ENCODE measurements at regions not wholly inside any gene's neighbourhood (a gene's known extent, or its start where the extent isn't known, plus 50 kb on each side); places are given as distances from the start of the nearest gene placed in this dataset.
A peak's percentile ranks its signal among the peaks of the same experiment; 100 is the strongest.

GRCh38 chr2:230640540-230641011 is 72.1 kb upstream of the CAB39 start:
- peak; percentile 15 for DNase-seq (ENCODE audit: low read depth)

- DNase-seq (ENCODE audit: low read depth): no peak
Observed at GRCh38 chr2:230642966-230643365, 69.7 kb upstream of the CAB39 start.

- no peak for DNase-seq (ENCODE audit: low read depth)
Observed at GRCh38 chr2:230643576-230644291, 68.9 kb upstream of the CAB39 start.

- no peak for DNase-seq (ENCODE audit: low read depth)
Observed at GRCh38 chr2:230644356-230644935, 68.2 kb upstream of the CAB39 start.

- no peak for DNase-seq (ENCODE audit: low read depth)
Observed at GRCh38 chr2:230648356-230648755, 64.3 kb upstream of the CAB39 start.

GRCh38 chr2:230650585-230651137 is 62.0 kb upstream of the CAB39 start:
- no peak for DNase-seq (ENCODE audit: low read depth)

GRCh38 chr2:230654057-230654456 is 58.6 kb upstream of the CAB39 start:
- DNase-seq (ENCODE audit: low read depth): no peak

- DNase-seq (ENCODE audit: low read depth): no peak
Observed at GRCh38 chr2:230657462-230657861, 55.2 kb upstream of the CAB39 start.

GRCh38 chr2:230657906-230658305 is 54.7 kb upstream of the CAB39 start:
- no peak for DNase-seq (ENCODE audit: low read depth)

- no peak for DNase-seq (ENCODE audit: low read depth)
Observed at GRCh38 chr2:230658577-230658876, 54.1 kb upstream of the CAB39 start.

- DNase-seq (ENCODE audit: low read depth): no peak
Observed at GRCh38 chr2:230658877-230659652, 53.6 kb upstream of the CAB39 start.

GRCh38 chr2:230660294-230661060 is 52.2 kb upstream of the CAB39 start:
- DNase-seq (ENCODE audit: low read depth): no peak

GRCh38 chr2:230661072-230661957 is 51.3 kb upstream of the CAB39 start:
- no peak for DNase-seq (ENCODE audit: low read depth)

All from LHCN-M2 (cell line).